H9 (cell line): ENCODE measurements at regions not wholly inside any gene's neighbourhood (a gene's known extent, or its start where the extent isn't known, plus 50 kb on each side); places are given as distances from the start of the nearest gene placed in this dataset.

ENCODE experiments used
- DNase-seq: peaks from one replicate; pipeline ENCODE4 v3.0.0-alpha.2; 2017
- H2AFZ ChIP-seq: one replicate; pipeline ENCODE4 v1.6.1; 2013; ENCODE audit warnings: mild to moderate bottlenecking, low read length, control low read depth, moderate library complexity
- H2AK5ac ChIP-seq: 2 replicates; pipeline ENCODE4 v1.6.1; 2013; ENCODE audit warnings: low read length, control low read depth, mixed read lengths; ENCODE audit not compliant: insufficient read length
- H2BK120ac ChIP-seq: one replicate; pipeline ENCODE4 v1.6.1; 2013; ENCODE audit warnings: low read depth, mild to moderate bottlenecking, low read length, control low read depth, inconsistent platforms; ENCODE audit not compliant: poor library complexity, severe bottlenecking
- H2BK12ac ChIP-seq: 2 replicates; pipeline ENCODE4 v1.6.1; 2013; ENCODE audit warnings: low read length, control low read depth, mixed read lengths, low read depth; ENCODE audit not compliant: insufficient read length
- H2BK15ac ChIP-seq: 2 replicates; pipeline ENCODE4 v1.6.1; 2013; ENCODE audit warnings: low read depth, low read length, control low read depth
- H2BK20ac ChIP-seq: one replicate; pipeline ENCODE4 v1.6.1; 2013; ENCODE audit warnings: low read depth, mild to moderate bottlenecking, low read length, control low read depth, inconsistent platforms; ENCODE audit not compliant: poor library complexity, severe bottlenecking
- H2BK5ac ChIP-seq: 2 replicates; pipeline ENCODE4 v1.6.1; 2013; ENCODE audit warnings: low read length, control low read depth, mixed read lengths; ENCODE audit not compliant: insufficient read length
- H3K14ac ChIP-seq: 2 replicates; pipeline ENCODE4 v1.6.1; 2013; ENCODE audit warnings: low read length, control low read depth; ENCODE audit not compliant: insufficient read depth
- H3K18ac ChIP-seq: 2 replicates; pipeline ENCODE4 v1.6.1; 2013; ENCODE audit warnings: low read depth, mild to moderate bottlenecking, mixed read lengths, low read length, control low read depth; ENCODE audit not compliant: insufficient read length
- H3K23ac ChIP-seq: 2 replicates; pipeline ENCODE4 v1.6.1; 2013; ENCODE audit warnings: low read length, control low read depth, mixed read lengths, low read depth; ENCODE audit not compliant: insufficient read length
- H3K23me2 ChIP-seq: 2 replicates; pipeline ENCODE4 v1.6.1; 2013; ENCODE audit warnings: low read depth, mild to moderate bottlenecking, mixed read lengths, low read length, control low read depth; ENCODE audit not compliant: insufficient read length, poor library complexity, severe bottlenecking
- H3K27ac ChIP-seq: 2 replicates; pipeline ENCODE4 v1.5.1; 2013; ENCODE audit warnings: low read length, control low read depth, mixed read lengths, low read depth; ENCODE audit not compliant: insufficient read length
- H3K27me3 ChIP-seq: 2 replicates; pipeline ENCODE4 v1.6.1; 2013; ENCODE audit warnings: low read length, control low read depth, inconsistent platforms; ENCODE audit not compliant: insufficient read depth
- H3K4ac ChIP-seq: 2 replicates; pipeline ENCODE4 v1.6.1; 2013; ENCODE audit warnings: low read depth, mild to moderate bottlenecking, control low read depth, inconsistent platforms, low read length, moderate library complexity
- H3K4me1 ChIP-seq: 2 replicates; pipeline ENCODE4 v1.6.1; 2013; ENCODE audit warnings: low read length, control low read depth, inconsistent platforms; ENCODE audit not compliant: insufficient read depth
- H3K4me2 ChIP-seq: 2 replicates; pipeline ENCODE4 v1.6.1; 2013; ENCODE audit warnings: low read length, control low read depth, mixed read lengths; ENCODE audit not compliant: insufficient read length, insufficient read depth
- H3K56ac ChIP-seq: 2 replicates; pipeline ENCODE4 v1.6.1; 2013; ENCODE audit warnings: low read depth, mild to moderate bottlenecking, mixed read lengths, low read length, control low read depth; ENCODE audit not compliant: insufficient read length
- H3K79me1 ChIP-seq: 2 replicates; pipeline ENCODE4 v1.6.1; 2013; ENCODE audit warnings: low read depth, mild to moderate bottlenecking, moderate library complexity, low read length, control low read depth, inconsistent platforms; ENCODE audit not compliant: insufficient read depth, poor library complexity, severe bottlenecking
- H3K79me2 ChIP-seq: 2 replicates; pipeline ENCODE4 v1.6.1; 2013; ENCODE audit warnings: low read length, control low read depth, inconsistent platforms; ENCODE audit not compliant: insufficient read depth
- H3K9ac ChIP-seq: 2 replicates; pipeline ENCODE4 v1.6.1; 2013; ENCODE audit warnings: low read length, control low read depth, mixed read lengths; ENCODE audit not compliant: insufficient read length; ENCODE audit errors: extremely low read depth
- H3K9me3 ChIP-seq: one replicate; pipeline ENCODE4 v1.6.1; 2013; ENCODE audit warnings: low read depth, low read length, inconsistent platforms; ENCODE audit not compliant: control insufficient read depth
- H3T11ph ChIP-seq: one replicate; pipeline ENCODE4 v1.6.1; 2013; ENCODE audit warnings: mild to moderate bottlenecking, low read length, control low read depth, inconsistent platforms
- H4K20me1 ChIP-seq: one replicate; pipeline ENCODE4 v1.6.1; 2013; ENCODE audit not compliant: control insufficient read depth, insufficient read length, insufficient read depth
- H4K5ac ChIP-seq: 2 replicates; pipeline ENCODE4 v1.6.1; 2013; ENCODE audit warnings: low read depth, mild to moderate bottlenecking, mixed read lengths, low read length, control low read depth; ENCODE audit not compliant: insufficient read length
- H4K8ac ChIP-seq: replicated peaks from 2 replicates; pipeline ENCODE4 v1.6.1; 2013; ENCODE audit warnings: low read length, control low read depth, mixed read lengths, low read depth; ENCODE audit not compliant: insufficient read length
- H4K91ac ChIP-seq: 2 replicates; pipeline ENCODE4 v1.6.1; 2013; ENCODE audit warnings: low read depth, mild to moderate bottlenecking, moderate library complexity, mixed read lengths, low read length, control low read depth; ENCODE audit not compliant: insufficient read length
- H3K27ac Mint-ChIP-seq, 3 experiments: 2 replicates in 2 of 3; 3 replicates in 1 of 3; pipeline ENCODE4 v1.8.0; 2020 to 2021; ENCODE audit warnings: mixed read lengths in 3 of 3, mild to moderate bottlenecking in 1 of 3, moderate library complexity in 1 of 3
- H3K27me3 Mint-ChIP-seq: 2 replicates; pipeline ENCODE4 v1.8.0; 2021; ENCODE audit warnings: low read depth, mild to moderate bottlenecking, moderate library complexity, mixed read lengths
- H3K36me3 Mint-ChIP-seq, 3 experiments: 2 replicates in 2 of 3; 3 replicates in 1 of 3; pipeline ENCODE4 v1.8.0; 2020 to 2021; ENCODE audit warnings: low read depth in 3 of 3, mixed read lengths in 3 of 3; ENCODE audit not compliant: insufficient read depth in 1 of 3
- H3K4me1 Mint-ChIP-seq, 2 experiments: 2 replicates each; pipeline ENCODE4 v1.8.0; 2020; ENCODE audit warnings: mixed read lengths in 2 of 2
- H3K4me3 Mint-ChIP-seq, 2 experiments: 2 replicates in 1 of 2; 3 replicates in 1 of 2; pipeline ENCODE4 v1.8.0; 2020 to 2021; ENCODE audit warnings: mild to moderate bottlenecking in 2 of 2, mixed read lengths in 2 of 2, moderate library complexity in 1 of 2
- H3K9me3 Mint-ChIP-seq, 2 experiments: 2 replicates in 1 of 2; 3 replicates in 1 of 2; pipeline ENCODE4 v1.8.0; 2020; ENCODE audit warnings: mild to moderate bottlenecking in 2 of 2, mixed read lengths in 2 of 2, moderate library complexity in 1 of 2
- WGBS: extraction: QIAGEN DNeasy Blood & Tissue Kit; methylation state at CpG from one replicate; pipeline ENCODE4 v1.1.7; 2013; ENCODE audit warnings: missing lambda C conversion rate, low lambda C conversion rate, mixed read lengths; ENCODE audit not compliant: insufficient read length; ENCODE audit errors: extremely low coverage; 5-methylcytosine and 5-hydroxymethylcytosine counted together
- TF ChIP-seq, protein P1 (sequence below): fragments of 200-600 bp; sonication (generic); conservative IDR thresholded peaks from 3 replicates; pipeline ENCODE4 v1.8.0; 2021; ENCODE audit warnings: antibody characterized with exemption, mild to moderate bottlenecking

DNA sequence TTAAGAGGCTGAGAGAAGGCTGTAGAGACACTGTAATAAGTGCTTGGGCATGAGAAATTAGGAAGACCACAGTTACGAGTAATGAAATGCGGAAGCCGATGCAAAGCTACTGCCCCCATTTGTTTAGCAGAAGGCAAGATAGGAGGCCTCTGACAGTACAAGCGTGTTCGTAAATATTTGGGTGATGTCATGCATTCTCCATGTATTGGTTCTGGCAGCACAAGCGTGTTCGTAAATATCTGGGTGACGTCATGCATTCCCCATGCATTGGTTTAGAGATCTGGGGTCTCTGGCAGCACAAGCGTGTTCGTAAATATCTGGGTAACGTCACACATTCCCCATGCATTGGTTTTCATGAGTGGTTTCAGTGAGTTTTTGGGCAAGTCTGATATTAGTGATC lies 661.5 kb upstream of the FRG1 start:
- H4K20me1 ChIP-seq, result no peaks in the 10 kb centered on the region
- Mint-ChIP-seq H3K27ac (no peak overlapping the region), H3K36me3 (peaks cover 3 to 4% (median 4%) of the 10 kb centered on the region in 3 experiments; a peak in 5 of 7 replicates), H3K4me1 (no peaks in the 10 kb centered on the region), H3K27me3 (peaks cover 5% of the 10 kb centered on the region), H3K9me3 (peaks cover 28 to 87% of the 10 kb centered on the region in 2 experiments), H3K4me3 (no peak overlapping the region)
- H4K8ac ChIP-seq, result no peak overlapping the region
- H3K9me3 ChIP-seq, result peaks cover 11% of the 10 kb centered on the region
- no CpG with 5 or more reads among the region's 11 CpGs for WGBS
- no peak overlapping the region for H4K91ac ChIP-seq
- TF ChIP-seq, protein P1, sequence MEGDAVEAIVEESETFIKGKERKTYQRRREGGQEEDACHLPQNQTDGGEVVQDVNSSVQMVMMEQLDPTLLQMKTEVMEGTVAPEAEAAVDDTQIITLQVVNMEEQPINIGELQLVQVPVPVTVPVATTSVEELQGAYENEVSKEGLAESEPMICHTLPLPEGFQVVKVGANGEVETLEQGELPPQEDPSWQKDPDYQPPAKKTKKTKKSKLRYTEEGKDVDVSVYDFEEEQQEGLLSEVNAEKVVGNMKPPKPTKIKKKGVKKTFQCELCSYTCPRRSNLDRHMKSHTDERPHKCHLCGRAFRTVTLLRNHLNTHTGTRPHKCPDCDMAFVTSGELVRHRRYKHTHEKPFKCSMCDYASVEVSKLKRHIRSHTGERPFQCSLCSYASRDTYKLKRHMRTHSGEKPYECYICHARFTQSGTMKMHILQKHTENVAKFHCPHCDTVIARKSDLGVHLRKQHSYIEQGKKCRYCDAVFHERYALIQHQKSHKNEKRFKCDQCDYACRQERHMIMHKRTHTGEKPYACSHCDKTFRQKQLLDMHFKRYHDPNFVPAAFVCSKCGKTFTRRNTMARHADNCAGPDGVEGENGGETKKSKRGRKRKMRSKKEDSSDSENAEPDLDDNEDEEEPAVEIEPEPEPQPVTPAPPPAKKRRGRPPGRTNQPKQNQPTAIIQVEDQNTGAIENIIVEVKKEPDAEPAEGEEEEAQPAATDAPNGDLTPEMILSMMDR, result no peak
- no peak overlapping the region for H2AFZ ChIP-seq
- no peak overlapping the region for H3T11ph ChIP-seq
- H3K56ac ChIP-seq, result no peak overlapping the region
- no peak overlapping the region for H3K14ac ChIP-seq
- H3K27me3 ChIP-seq, result no peaks in the 10 kb centered on the region
- H3K4me1 ChIP-seq, result no peaks in the 10 kb centered on the region
- H3K4me2 ChIP-seq, result no peak overlapping the region
- no peak overlapping the region for H3K23ac ChIP-seq
- H2BK15ac ChIP-seq, result no peak overlapping the region
- H3K79me1 ChIP-seq, result no peaks in the 10 kb centered on the region
- no peak overlapping the region for H2AK5ac ChIP-seq
- H3K18ac ChIP-seq, result no peak overlapping the region
- H3K27ac ChIP-seq, result no peak overlapping the region
- H2BK5ac ChIP-seq, result no peak overlapping the region
- no peaks in the 10 kb centered on the region for H3K23me2 ChIP-seq
- DNase-seq, result no peak
- no peak overlapping the region for H3K4ac ChIP-seq
- H2BK120ac ChIP-seq, result no peak overlapping the region
- no peaks in the 10 kb centered on the region for H3K79me2 ChIP-seq
- no peak overlapping the region for H3K9ac ChIP-seq
- H4K5ac ChIP-seq, result no peak overlapping the region
- H2BK20ac ChIP-seq, result no peak overlapping the region
- H2BK12ac ChIP-seq, result no peak overlapping the region
